ENCODE measurements at regions not wholly inside any gene's neighbourhood (a gene's known extent, or its start where the extent isn't known, plus 50 kb on each side); places are given as distances from the start of the nearest gene placed in this dataset.

DNA sequence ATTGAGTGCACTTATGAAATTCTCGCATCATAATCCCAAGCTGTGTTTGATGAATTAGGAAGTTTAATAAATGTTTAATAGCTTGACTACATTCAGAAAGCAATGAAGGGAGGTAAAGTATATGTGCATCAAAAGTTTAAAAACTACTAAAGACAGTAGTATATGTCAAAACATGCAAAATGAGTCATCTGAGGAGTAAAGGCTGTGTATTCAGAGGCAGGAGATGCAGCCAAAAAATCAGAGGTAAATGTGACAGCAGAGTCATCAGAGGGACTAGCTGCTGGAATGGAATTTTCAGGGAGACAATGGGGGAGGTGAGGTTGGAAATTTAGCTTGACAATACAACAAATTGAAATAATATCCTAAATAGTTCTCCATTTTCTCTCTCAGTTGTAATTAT lies 127.0 kb upstream of the FUNDC1 start:
- no peak for FAIRE-seq
- TF ChIP-seq BRCA1 (IDR thresholded peaks at IDR 0.05; ENCODE audit: low read depth, low read length): no peak
- no peak for TF ChIP-seq TAF1 (IDR thresholded peaks at IDR 0.05; ENCODE audit: low read depth, low read length)
- TF ChIP-seq POU5F1 (IDR thresholded peaks at IDR 0.05; ENCODE audit: low read depth, low read length): no peak
- TF ChIP-seq SIX5 (IDR thresholded peaks at IDR 0.05; ENCODE audit: low read depth, low read length): no peak
- no peak for TF ChIP-seq SIRT6 (IDR thresholded peaks at IDR 0.05; ENCODE audit: low read length)
- TF ChIP-seq, protein P1, sequence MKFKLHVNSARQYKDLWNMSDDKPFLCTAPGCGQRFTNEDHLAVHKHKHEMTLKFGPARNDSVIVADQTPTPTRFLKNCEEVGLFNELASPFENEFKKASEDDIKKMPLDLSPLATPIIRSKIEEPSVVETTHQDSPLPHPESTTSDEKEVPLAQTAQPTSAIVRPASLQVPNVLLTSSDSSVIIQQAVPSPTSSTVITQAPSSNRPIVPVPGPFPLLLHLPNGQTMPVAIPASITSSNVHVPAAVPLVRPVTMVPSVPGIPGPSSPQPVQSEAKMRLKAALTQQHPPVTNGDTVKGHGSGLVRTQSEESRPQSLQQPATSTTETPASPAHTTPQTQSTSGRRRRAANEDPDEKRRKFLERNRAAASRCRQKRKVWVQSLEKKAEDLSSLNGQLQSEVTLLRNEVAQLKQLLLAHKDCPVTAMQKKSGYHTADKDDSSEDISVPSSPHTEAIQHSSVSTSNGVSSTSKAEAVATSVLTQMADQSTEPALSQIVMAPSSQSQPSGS (IDR thresholded peaks at IDR 0.05; ENCODE audit: low read length): no peak
- no peak for TF ChIP-seq SP1 (IDR thresholded peaks at IDR 0.05; ENCODE audit: low read depth, low read length)
- TF ChIP-seq EZH2 (IDR thresholded peaks at IDR 0.05; ENCODE audit: low read depth, low read length, severe bottlenecking): no peak
- TF ChIP-seq NANOG (IDR thresholded peaks at IDR 0.05; ENCODE audit: insufficient read depth, low read depth, low read length, poor library complexity, severe bottlenecking): no peak
- no peak for TF ChIP-seq EGR1 (IDR thresholded peaks at IDR 0.05; ENCODE audit: borderline replicate concordance, low read depth, low read length)
- no peak for TF ChIP-seq FOSL1 (IDR thresholded peaks at IDR 0.05; ENCODE audit: insufficient read depth, low read depth, low read length)
- no peak for TF ChIP-seq YY1 (IDR thresholded peaks at IDR 0.05; ENCODE audit: low read depth, low read length)
- no peak for TF ChIP-seq NRF1 (IDR thresholded peaks at IDR 0.05; ENCODE audit: low read depth, low read length)
- no peak for TF ChIP-seq GABPA (IDR thresholded peaks at IDR 0.05; ENCODE audit: borderline replicate concordance, insufficient read depth, low read length)
- no peak for TF ChIP-seq SP2 (IDR thresholded peaks at IDR 0.05; ENCODE audit: low read length)

More for the DNA sequence above, 127.0 kb upstream of the FUNDC1 start:
- H3K79me1 ChIP-seq (ENCODE audit: low read depth, low read length): no peaks in the 10 kb centered on the region
- H3K9me3 ChIP-seq (ENCODE audit: insufficient read depth in 2 of 2, low read depth in 1 of 2, low read length in 1 of 2): no peaks in the 10 kb centered on the region
- no peaks in the 10 kb centered on the region for H3K4me1 ChIP-seq (replicated peaks in 1 of 4; ENCODE audit: control insufficient read depth in 3 of 4, insufficient read depth in 4 of 4, low read length in 3 of 4)
- no peaks in the 10 kb centered on the region for H3K36me3 ChIP-seq (ENCODE audit: control insufficient read depth in 2 of 4, insufficient read depth in 4 of 4, low read length in 3 of 4)
- H4K20me1 ChIP-seq (replicated peaks in 1 of 2; ENCODE audit: control insufficient read depth in 1 of 2, insufficient read depth in 2 of 2, low read length in 2 of 2): no peaks in the 10 kb centered on the region
- H3K14ac ChIP-seq (ENCODE audit: insufficient read length): no peak overlapping the region
- H3K23me2 ChIP-seq (ENCODE audit: low read depth, low read length): no peaks in the 10 kb centered on the region
- DNase-seq (ENCODE audit: low read depth in 1 of 2, low spot score in 2 of 2): no peak
- no peak overlapping the region for H2BK12ac ChIP-seq (ENCODE audit: low read depth, low read length)
- H4K91ac ChIP-seq (replicated peaks; ENCODE audit: insufficient read length, low read length): no peak overlapping the region
- no peak overlapping the region for H3K4me2 ChIP-seq (ENCODE audit: insufficient read depth in 1 of 2, low read depth in 2 of 2, low read length in 2 of 2)
- 73% methylated on average over 1 of the region's 1 CpG; no CpG with 5 or more reads in 1 of the 2 experiments for WGBS, 2 experiments (ENCODE audit: extremely low coverage in 1 of 2, insufficient coverage in 1 of 2, insufficient read length in 1 of 2, insufficient replicate concordance in 2 of 2, low coverage in 1 of 2, low lambda C conversion rate in 2 of 2, missing lambda C conversion rate in 1 of 2)
- H2BK5ac ChIP-seq (ENCODE audit: low read depth, low read length): no peak overlapping the region
- H3K56ac ChIP-seq (replicated peaks; ENCODE audit: insufficient read length, low read depth, low read length): no peak overlapping the region
- H2BK15ac ChIP-seq (ENCODE audit: low read length): no peak overlapping the region
- CTCF ChIA-PET (ENCODE audit: partially characterized antibody): no interaction called here
- no peak overlapping the region for H4K8ac ChIP-seq (ENCODE audit: extremely low read depth, insufficient read depth, low read length)
- no peak overlapping the region for H3K18ac ChIP-seq (ENCODE audit: extremely low read depth, low read length)
- H3K9ac ChIP-seq (replicated peaks in 1 of 4; ENCODE audit: extremely low read depth in 1 of 4, low read depth in 3 of 4, low read length in 3 of 4): no peak overlapping the region
- H4K5ac ChIP-seq (ENCODE audit: insufficient read length, low read depth, low read length): no peak overlapping the region
- H2AK5ac ChIP-seq (ENCODE audit: low read depth, low read length): no peak overlapping the region
- no peak overlapping the region for H3K27ac ChIP-seq (ENCODE audit: low read depth, low read length)
- no peaks in the 10 kb centered on the region for H3K79me2 ChIP-seq (ENCODE audit: control insufficient read depth in 1 of 2, insufficient read depth in 2 of 2, low read length in 2 of 2)
- no peaks in the 10 kb centered on the region for H3K27me3 ChIP-seq (replicated peaks in 1 of 4; ENCODE audit: control insufficient read depth in 3 of 4, extremely low read depth in 1 of 4, insufficient read depth in 3 of 4, low read length in 3 of 4)
- H3K4me3 ChIP-seq (ENCODE audit: extremely low read depth in 1 of 4, insufficient read depth in 2 of 4, low read depth in 3 of 4, low read length in 4 of 4): no peak overlapping the region
- no peak overlapping the region for H3K23ac ChIP-seq (ENCODE audit: insufficient read length)
- no peak overlapping the region for H2BK20ac ChIP-seq (ENCODE audit: low read length)
- H3K4ac ChIP-seq (replicated peaks; ENCODE audit: insufficient read length, low read depth, low read length): no peak overlapping the region
- POLR2A ChIA-PET (ENCODE audit: partially characterized antibody): no interaction called here
- no peak overlapping the region for H2BK120ac ChIP-seq (replicated peaks; ENCODE audit: low read depth, low read length)
- no peak overlapping the region for H2AFZ ChIP-seq (ENCODE audit: low read length)
